Muscle layer of duodenum (tissue), 2 donors: ENCODE measurements at regions not wholly inside any gene's neighbourhood (a gene's known extent, or its start where the extent isn't known, plus 50 kb on each side); places are given as distances from the start of the nearest gene placed in this dataset.
A peak's percentile ranks its signal among the peaks of the same experiment; 100 is the strongest.
"Not testable (repeated sequence)": the region's sequence is repeated elsewhere in the genome, so short reads cannot be mapped to it uniquely, and the experiment has no call there.

Experiments
- H3K27ac ChIP-seq: one replicate; pipeline ENCODE4 v1.7.0; 2013; ENCODE audit warnings: mild to moderate bottlenecking, low read length
- H3K27me3 ChIP-seq: one replicate; pipeline ENCODE4 v1.7.0; 2013; ENCODE audit warnings: low read depth, mild to moderate bottlenecking, control low read depth, low read length
- H3K36me3 ChIP-seq, 2 donors: one replicate each; pipeline ENCODE4 v1.7.0; 2013; ENCODE audit warnings: low read length in 2 of 2, control low read depth in 1 of 2, mild to moderate bottlenecking in 1 of 2; ENCODE audit not compliant: insufficient read depth in 2 of 2, control insufficient read depth in 1 of 2
- H3K4me1 ChIP-seq, 2 donors: one replicate each; pipeline ENCODE4 v1.7.0; 2013; ENCODE audit warnings: low read length in 2 of 2, mild to moderate bottlenecking in 2 of 2, control low read depth in 1 of 2, moderate library complexity in 1 of 2; ENCODE audit not compliant: insufficient read depth in 2 of 2, control insufficient read depth in 1 of 2
- H3K4me3 ChIP-seq, 2 donors: one replicate each; pipeline ENCODE4 v1.7.0; 2013; ENCODE audit warnings: low read length in 2 of 2, low read depth in 1 of 2, mild to moderate bottlenecking in 1 of 2
- H3K9me3 ChIP-seq, 2 donors: one replicate each; pipeline ENCODE4 v1.7.0; 2013; ENCODE audit warnings: low read length in 2 of 2, control low read depth in 1 of 2, mild to moderate bottlenecking in 1 of 2; ENCODE audit not compliant: control insufficient read depth in 1 of 2
- donor health status: healthy.

DNA sequence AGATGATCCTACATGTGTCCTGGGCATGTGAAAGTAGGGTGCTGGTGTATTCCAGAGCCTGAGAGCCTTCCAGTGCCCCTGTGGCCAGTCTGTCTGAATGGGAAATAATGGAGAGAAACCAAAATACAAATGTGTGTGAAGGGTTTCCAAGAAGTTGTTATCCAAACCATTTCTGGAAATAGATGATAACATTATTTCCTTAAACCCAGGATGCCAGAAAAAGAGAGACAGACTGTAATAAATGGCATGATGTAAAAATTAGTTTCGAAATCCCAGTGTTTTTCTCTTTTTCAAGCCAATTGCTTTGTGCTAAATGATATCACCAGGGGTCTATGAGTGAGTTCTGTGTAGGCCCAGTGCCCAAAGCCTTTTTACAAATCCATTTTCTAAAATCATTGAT lies 175.3 kb downstream of the PHLDA1 start:
- no peaks in the 10 kb centered on the region for H3K27me3 ChIP-seq
- no peak overlapping the region for H3K27ac ChIP-seq
- H3K4me3 ChIP-seq = no peak overlapping the region
- no peaks in the 10 kb centered on the region for H3K36me3 ChIP-seq
- H3K9me3 ChIP-seq = no peaks in the 10 kb centered on the region
- no peaks in the 10 kb centered on the region for H3K4me1 ChIP-seq

DNA sequence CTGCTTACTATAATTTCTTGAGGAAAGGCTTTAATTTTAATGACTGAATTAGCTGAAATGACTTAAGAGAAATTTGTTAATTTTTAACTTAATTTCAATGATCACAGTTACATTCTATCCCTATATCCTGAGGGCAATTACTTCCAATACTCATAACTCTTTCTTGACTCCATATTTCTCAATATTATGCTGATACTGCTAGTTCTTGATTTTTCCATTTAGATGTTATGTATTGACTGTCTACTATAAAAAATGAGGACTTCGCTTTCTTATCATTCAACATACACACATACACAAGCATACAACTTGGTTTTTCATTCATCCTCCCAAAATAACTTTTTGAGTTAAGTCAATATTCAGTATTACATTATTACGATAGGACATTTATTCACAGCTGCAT lies 176.2 kb downstream of the PHLDA1 start:
- no peak overlapping the region for H3K27ac ChIP-seq
- H3K27me3 ChIP-seq = no peaks in the 10 kb centered on the region
- no peak overlapping the region for H3K4me3 ChIP-seq
- H3K4me1 ChIP-seq = no peaks in the 10 kb centered on the region
- H3K36me3 ChIP-seq = no peaks in the 10 kb centered on the region
- no peaks in the 10 kb centered on the region for H3K9me3 ChIP-seq

- H3K4me1 ChIP-seq = no peaks in the 10 kb centered on the region
- no peak overlapping the region for H3K27ac ChIP-seq
- no peak overlapping the region for H3K4me3 ChIP-seq
- no peaks in the 10 kb centered on the region for H3K36me3 ChIP-seq
- no peaks in the 10 kb centered on the region for H3K9me3 ChIP-seq
- H3K27me3 ChIP-seq = no peaks in the 10 kb centered on the region
These were observed 176.8 kb downstream of the PHLDA1 start for GRCh38 chr12:75854681-75855309.

GRCh38 chr12:75854137-75854536 lies 177.4 kb downstream of the PHLDA1 start:
- not testable (repeated sequence) for H3K4me1 ChIP-seq, H3K27ac ChIP-seq, H3K36me3 ChIP-seq, H3K9me3 ChIP-seq, H3K27me3 ChIP-seq, H3K4me3 ChIP-seq

DNA sequence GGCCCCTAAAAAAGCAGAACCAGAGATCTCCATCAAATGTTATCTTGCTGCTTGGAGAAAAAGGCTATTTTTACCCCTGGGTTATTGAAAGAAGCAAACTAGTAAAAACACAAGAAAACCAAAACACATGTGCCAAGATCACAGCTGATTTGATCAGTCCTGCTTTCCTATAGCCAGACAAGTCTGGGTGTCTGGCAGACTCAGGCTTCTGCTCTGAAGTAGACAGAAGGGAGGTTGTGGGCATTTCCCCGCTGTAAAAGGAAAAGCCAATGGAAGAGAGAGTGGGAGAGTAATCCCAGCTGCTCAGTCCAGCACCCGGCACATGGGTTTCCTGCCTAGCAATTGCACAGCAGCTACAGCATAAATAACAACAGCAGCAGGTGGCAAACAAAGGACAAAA lies 177.9 kb downstream of the PHLDA1 start:
- Histone ChIP-seq H3K4me3 (no peak overlapping the region), H3K36me3 (no peaks in the 10 kb centered on the region), H3K4me1 (peaks cover 0 to 8% of the 10 kb centered on the region in 2 donors), H3K9me3 (no peaks in the 10 kb centered on the region), H3K27ac (no peak overlapping the region), H3K27me3 (no peaks in the 10 kb centered on the region)

- Histone ChIP-seq H3K4me1 (peaks cover 0 to 12% of the 10 kb centered on the region in 2 donors), H3K36me3 (no peaks in the 10 kb centered on the region), H3K4me3 (no peak overlapping the region), H3K9me3 (no peaks in the 10 kb centered on the region), H3K27ac (no peak overlapping the region), H3K27me3 (no peaks in the 10 kb centered on the region)
These were observed 178.6 kb downstream of the PHLDA1 start for GRCh38 chr12:75852956-75853355.

- H3K27ac ChIP-seq = no peak overlapping the region
- peaks cover 0 to 12% of the 10 kb centered on the region in 2 donors for H3K4me1 ChIP-seq
- H3K9me3 ChIP-seq = no peaks in the 10 kb centered on the region
- no peaks in the 10 kb centered on the region for H3K27me3 ChIP-seq
- no peaks in the 10 kb centered on the region for H3K36me3 ChIP-seq
- H3K4me3 ChIP-seq = no peak overlapping the region
These were observed 179.4 kb downstream of the PHLDA1 start for GRCh38 chr12:75852143-75852542.

DNA sequence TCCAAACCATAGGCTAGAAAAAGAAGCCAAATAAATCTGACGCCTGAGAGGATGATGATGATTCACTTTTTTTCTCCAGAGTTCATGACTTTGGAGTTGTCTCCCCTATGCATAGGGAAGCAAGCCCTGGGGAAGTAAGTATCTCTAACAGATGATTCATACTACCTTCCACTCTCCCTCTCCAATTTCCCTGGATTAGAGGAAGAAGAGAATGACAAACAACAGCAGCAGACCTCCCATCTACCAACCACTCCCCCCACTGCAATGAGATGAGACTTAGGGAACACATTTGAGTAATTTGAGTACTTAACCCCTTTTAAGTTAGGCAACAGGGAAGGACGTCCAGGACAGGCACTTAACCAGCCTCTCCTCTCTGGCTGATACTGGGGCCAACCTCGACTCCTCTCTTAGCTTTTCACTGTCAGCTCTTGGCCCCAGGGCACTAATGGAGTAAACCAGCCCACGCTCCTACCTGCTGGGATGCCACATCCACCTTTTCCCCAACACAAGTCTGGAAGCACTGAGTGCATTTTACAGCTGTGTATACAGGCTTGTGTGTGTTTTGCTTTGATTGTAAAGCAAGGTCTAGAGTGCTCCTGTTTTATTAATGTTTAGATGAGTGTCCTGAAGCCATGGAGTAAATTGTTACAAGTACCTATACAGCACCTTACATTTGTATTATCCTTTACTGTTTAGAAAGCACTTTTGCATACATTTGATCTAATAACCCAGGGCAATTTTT lies 180.7 kb downstream of the PHLDA1 start:
- H3K36me3 ChIP-seq = no peaks in the 10 kb centered on the region
- H3K4me3 ChIP-seq = no peak overlapping the region
- H3K4me1 ChIP-seq = peaks cover 0 to 12% of the 10 kb centered on the region in 2 donors
- no peaks in the 10 kb centered on the region for H3K27me3 ChIP-seq
- no peak overlapping the region for H3K27ac ChIP-seq
- H3K9me3 ChIP-seq = peaks cover 0 to 3% of the 10 kb centered on the region in 2 donors

DNA sequence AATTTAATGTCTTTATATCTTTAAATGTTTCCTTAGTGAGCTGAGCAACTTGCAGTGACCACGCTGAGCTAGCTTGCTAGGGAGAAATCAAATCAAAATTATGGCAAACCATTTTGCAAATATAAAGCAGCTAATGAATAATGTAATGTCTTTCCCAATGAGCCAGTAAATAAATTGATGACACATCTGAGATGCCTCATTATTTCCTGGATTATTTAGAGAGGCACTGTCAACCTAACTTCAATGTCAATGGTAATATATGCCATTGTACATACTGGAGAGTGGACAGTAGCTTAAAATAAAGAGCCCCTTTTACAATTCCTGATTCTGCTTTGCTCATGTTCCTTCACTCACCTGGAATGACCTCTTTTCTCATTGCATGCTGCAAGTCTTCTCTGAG lies 182.6 kb downstream of the PHLDA1 start:
- Histone ChIP-seq H3K4me3 (no peak overlapping the region), H3K27ac (peak overlapping the region; percentile 34), H3K9me3 (peaks cover 0 to 3% of the 10 kb centered on the region in 2 donors), H3K27me3 (no peaks in the 10 kb centered on the region), H3K36me3 (no peaks in the 10 kb centered on the region), H3K4me1 (peaks cover 0 to 12% of the 10 kb centered on the region in 2 donors)

DNA sequence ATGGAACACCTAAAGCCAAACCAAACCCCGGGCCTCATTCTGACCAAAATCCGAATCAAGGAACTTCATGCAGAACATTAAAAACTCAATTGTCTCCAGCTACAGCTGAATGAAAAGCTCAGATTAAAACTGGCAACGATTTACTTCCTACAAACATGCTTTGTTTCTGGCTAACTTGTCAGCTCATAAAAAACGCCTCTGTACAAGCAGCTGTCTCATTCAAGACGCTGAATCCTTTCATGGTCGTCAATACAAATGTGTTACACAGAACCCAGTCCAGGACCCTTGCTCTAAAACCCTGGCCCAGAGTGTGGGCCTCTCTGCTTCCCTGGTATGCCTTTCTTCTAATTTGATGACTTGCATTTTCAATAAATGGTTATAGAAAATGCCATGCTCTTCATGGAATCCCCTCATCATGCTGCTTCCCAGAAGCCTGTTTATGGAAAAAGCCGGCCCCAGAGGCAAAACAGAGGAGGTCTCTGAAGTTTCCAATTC lies 183.1 kb downstream of the PHLDA1 start:
- H3K27me3 ChIP-seq = no peaks in the 10 kb centered on the region
- peak overlapping the region; percentile 34 for H3K27ac ChIP-seq
- no peaks in the 10 kb centered on the region for H3K36me3 ChIP-seq
- H3K4me3 ChIP-seq = no peak overlapping the region
- peaks cover 0 to 3% of the 10 kb centered on the region in 2 donors for H3K9me3 ChIP-seq
- peaks cover 0 to 12% of the 10 kb centered on the region in 2 donors for H3K4me1 ChIP-seq

DNA sequence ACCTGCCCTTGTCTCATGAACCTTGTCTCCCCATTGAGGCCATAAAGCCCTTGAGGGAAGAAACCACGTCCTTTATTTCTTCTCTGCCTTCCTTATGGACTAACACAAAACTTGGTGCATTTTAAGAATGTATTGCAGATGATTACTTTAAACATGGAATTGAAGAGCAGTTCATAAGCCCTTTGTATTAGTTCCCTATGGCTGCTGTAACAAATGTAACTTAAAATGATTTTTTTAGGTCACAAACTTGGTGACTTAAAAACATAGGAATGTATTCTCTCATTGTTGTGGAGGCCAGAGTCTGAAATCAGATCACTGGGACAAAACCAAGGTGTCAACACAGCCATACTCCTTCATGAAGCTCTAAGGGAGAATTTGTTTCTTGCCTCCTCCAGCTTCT lies 185.5 kb downstream of the PHLDA1 start:
- peaks cover 0 to 12% of the 10 kb centered on the region in 2 donors for H3K4me1 ChIP-seq

More for the DNA sequence above, 185.5 kb downstream of the PHLDA1 start:
- no peaks in the 10 kb centered on the region for H3K27me3 ChIP-seq
- H3K9me3 ChIP-seq = peaks cover 0 to 3% of the 10 kb centered on the region in 2 donors
- no peak overlapping the region for H3K27ac ChIP-seq
- H3K4me3 ChIP-seq = no peak overlapping the region
- no peaks in the 10 kb centered on the region for H3K36me3 ChIP-seq
